HuH-7.5 (cell line): ENCODE measurements at regions not wholly inside any gene's neighbourhood (a gene's known extent, or its start where the extent isn't known, plus 50 kb on each side); places are given as distances from the start of the nearest gene placed in this dataset.
A peak's percentile ranks its signal among the peaks of the same experiment; 100 is the strongest.
"Not testable (repeated sequence)": the region's sequence is repeated elsewhere in the genome, so short reads cannot be mapped to it uniquely, and the experiment has no call there.

Experiments used
- DNase-seq: peaks from one replicate; pipeline ENCODE4 v3.0.0; 2011; ENCODE audit warnings: low spot score

- DNase-seq = no peak
Observed at GRCh38 chr7:116340943-116341907, 130.9 kb downstream of the TES start.

- no peak for DNase-seq
Observed at GRCh38 chr7:116342125-116342524, 131.8 kb downstream of the TES start.

GRCh38 chr7:116347151-116347832 is 137.0 kb downstream of the TES start:
- no peak for DNase-seq

- DNase-seq = no peak
Observed at GRCh38 chr7:116348346-116348745, 138.0 kb downstream of the TES start.

- no peak for DNase-seq
Observed at GRCh38 chr7:116351966-116352365, 141.6 kb downstream of the TES start.

- DNase-seq = no peak
Observed at GRCh38 chr7:116353647-116354046, 143.3 kb downstream of the TES start.

- no peak for DNase-seq
Observed at GRCh38 chr7:116354171-116354545, 143.8 kb downstream of the TES start.

GRCh38 chr7:116354546-116355423 is 144.4 kb downstream of the TES start:
- peak; percentile 15 for DNase-seq

GRCh38 chr7:116355424-116355765 is 144.1 kb upstream of the CAV2 start:
- DNase-seq = no peak

- DNase-seq = no peak
Observed at GRCh38 chr7:116356333-116356965, 143.1 kb upstream of the CAV2 start.

GRCh38 chr7:116356979-116357378 is 142.6 kb upstream of the CAV2 start:
- DNase-seq = no peak

GRCh38 chr7:116357781-116358670 is 141.5 kb upstream of the CAV2 start:
- no peak for DNase-seq

- DNase-seq = no peak
Observed at GRCh38 chr7:116361767-116362166, 137.8 kb upstream of the CAV2 start.

- DNase-seq = no peak
Observed at GRCh38 chr7:116363637-116364432, 135.7 kb upstream of the CAV2 start.

- no peak for DNase-seq
Observed at GRCh38 chr7:116364469-116364868, 135.1 kb upstream of the CAV2 start.

- no peak for DNase-seq
Observed at GRCh38 chr7:116365797-116366196, 133.7 kb upstream of the CAV2 start.

GRCh38 chr7:116367171-116367813 is 132.2 kb upstream of the CAV2 start:
- DNase-seq = no peak

- no peak for DNase-seq
Observed at GRCh38 chr7:116368965-116369364, 130.6 kb upstream of the CAV2 start.

- DNase-seq = not testable (repeated sequence)
Observed at GRCh38 chr7:116371536-116371935, 128.0 kb upstream of the CAV2 start.

- DNase-seq = not testable (repeated sequence)
Observed at GRCh38 chr7:116373229-116373628, 126.3 kb upstream of the CAV2 start.
